ENCODE measurements at regions not wholly inside any gene's neighbourhood (a gene's known extent, or its start where the extent isn't known, plus 50 kb on each side); places are given as distances from the start of the nearest gene placed in this dataset.

- TF ChIP-seq PATZ1 (CRISPR knock-in tag; IDR thresholded peaks at IDR 0.05; ENCODE audit: borderline replicate concordance) (no peak), OSR1 (CRISPR knock-in tag; IDR thresholded peaks at IDR 0.05) (no peak), ZNF70 (CRISPR knock-in tag; IDR thresholded peaks at IDR 0.05) (no peak)
Measured at GRCh38 chr20:4546786-4547185, 139.5 kb upstream of the PRNP start.
